ENCODE measurements at regions not wholly inside any gene's neighbourhood (a gene's known extent, or its start where the extent isn't known, plus 50 kb on each side); places are given as distances from the start of the nearest gene placed in this dataset.

DNA sequence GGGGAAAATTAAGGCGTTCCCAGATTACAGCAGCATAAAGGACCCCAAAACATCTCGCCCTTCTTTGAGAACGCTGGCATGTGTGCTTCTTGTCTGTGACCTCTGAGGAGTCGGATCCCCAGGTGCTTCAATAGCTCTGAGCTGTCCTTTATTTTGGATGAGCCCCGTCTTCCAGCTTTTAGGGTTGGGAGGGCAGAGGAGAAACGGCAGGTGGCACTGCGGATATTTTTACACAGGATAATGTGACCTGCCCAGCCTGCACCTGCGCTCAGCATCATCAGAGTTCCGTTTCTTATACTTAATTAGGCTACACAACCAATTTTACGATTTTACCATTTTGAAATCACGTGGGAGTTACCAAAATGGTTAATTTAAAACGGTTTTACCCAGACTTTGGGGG, 147.7 kb upstream of the RPS6KA2 start:
- Mint-ChIP-seq H3K36me3 (ENCODE audit: low read depth) (no peaks in the 10 kb centered on the region), H3K27ac (no peak overlapping the region), H3K27me3 (peaks cover 4% of the 10 kb centered on the region), H3K4me1 (peaks cover 7% of the 10 kb centered on the region), H3K9me3 (no peaks in the 10 kb centered on the region), H3K4me3 (no peak overlapping the region)
- POLR2A ChIA-PET = interaction anchor here (0.8 kb wide), 1 partner anchor 10 kb away, joined by 4 read pairs; no protein-coding TSS in a partner anchor
- no peak for DNase-seq
- CTCF ChIA-PET = interaction anchor here (0.6 to 1.9 kb wide), 17 partner anchors 8 to 515 kb away, joined by 3 to 6 read pairs (median 3); no protein-coding TSS in a partner anchor

GRCh38 chr6:166774292-166774691, 147.2 kb upstream of the RPS6KA2 start:
- Mint-ChIP-seq H3K27me3 (peaks cover 4% of the 10 kb centered on the region), H3K36me3 (ENCODE audit: low read depth) (no peaks in the 10 kb centered on the region), H3K9me3 (no peaks in the 10 kb centered on the region)

GRCh38 chr6:166772518-166772917, 145.5 kb upstream of the RPS6KA2 start:
- DNase-seq = no peak
- peaks cover 4% of the 10 kb centered on the region for H3K27me3 Mint-ChIP-seq
- H3K9me3 Mint-ChIP-seq = no peaks in the 10 kb centered on the region
- no peak overlapping the region for H3K27ac Mint-ChIP-seq
- POLR2A ChIA-PET = no interaction called here
- H3K4me3 Mint-ChIP-seq = no peak overlapping the region
- peaks cover 7% of the 10 kb centered on the region for H3K4me1 Mint-ChIP-seq
- CTCF ChIA-PET = no interaction called here
- H3K36me3 Mint-ChIP-seq (ENCODE audit: low read depth) = no peaks in the 10 kb centered on the region

More at GRCh38 chr6:166774292-166774691, 147.2 kb upstream of the RPS6KA2 start:
- POLR2A ChIA-PET = no interaction called here
- CTCF ChIA-PET = interaction anchor here (0.7 to 1.5 kb wide), 9 partner anchors 9 to 516 kb away, joined by 3 to 5 read pairs (median 3); no protein-coding TSS in a partner anchor
- H3K27ac Mint-ChIP-seq = no peak overlapping the region
- no peak for DNase-seq
- H3K4me3 Mint-ChIP-seq = no peak overlapping the region
- H3K4me1 Mint-ChIP-seq = peaks cover 7% of the 10 kb centered on the region

- Mint-ChIP-seq H3K4me1 (peaks cover 7% of the 10 kb centered on the region), H3K27ac (no peak overlapping the region), H3K27me3 (peaks cover 4% of the 10 kb centered on the region), H3K36me3 (ENCODE audit: low read depth) (no peaks in the 10 kb centered on the region), H3K9me3 (no peaks in the 10 kb centered on the region), H3K4me3 (no peak overlapping the region)
- POLR2A ChIA-PET = no interaction called here
- CTCF ChIA-PET = no interaction called here
- DNase-seq = no peak
These were observed 144.7 kb upstream of the RPS6KA2 start for GRCh38 chr6:166771701-166772100.

- ChIA-PET POLR2A (no interaction called here), CTCF (interaction anchor here (0.8 kb wide), 1 partner anchor 17 kb away, joined by 3 read pairs; no protein-coding TSS in a partner anchor)
- Mint-ChIP-seq H3K36me3 (ENCODE audit: low read depth) (no peaks in the 10 kb centered on the region), H3K27ac (no peak overlapping the region), H3K27me3 (peaks cover 4% of the 10 kb centered on the region), H3K4me3 (no peak overlapping the region), H3K4me1 (peaks cover 7% of the 10 kb centered on the region), H3K9me3 (no peaks in the 10 kb centered on the region)
- DNase-seq = no peak
These were observed 143.4 kb upstream of the RPS6KA2 start for GRCh38 chr6:166770216-166771116.

- H3K9me3 Mint-ChIP-seq = no peaks in the 10 kb centered on the region
- POLR2A ChIA-PET = no interaction called here
- no peak for DNase-seq
- no peak overlapping the region for H3K27ac Mint-ChIP-seq
- CTCF ChIA-PET = no interaction called here
- peaks cover 7% of the 10 kb centered on the region for H3K4me1 Mint-ChIP-seq
- no peak overlapping the region for H3K4me3 Mint-ChIP-seq
- no peaks in the 10 kb centered on the region for H3K36me3 Mint-ChIP-seq (ENCODE audit: low read depth)
- peaks cover 4% of the 10 kb centered on the region for H3K27me3 Mint-ChIP-seq
These were observed 142.6 kb upstream of the RPS6KA2 start for GRCh38 chr6:166769648-166770047.

DNA sequence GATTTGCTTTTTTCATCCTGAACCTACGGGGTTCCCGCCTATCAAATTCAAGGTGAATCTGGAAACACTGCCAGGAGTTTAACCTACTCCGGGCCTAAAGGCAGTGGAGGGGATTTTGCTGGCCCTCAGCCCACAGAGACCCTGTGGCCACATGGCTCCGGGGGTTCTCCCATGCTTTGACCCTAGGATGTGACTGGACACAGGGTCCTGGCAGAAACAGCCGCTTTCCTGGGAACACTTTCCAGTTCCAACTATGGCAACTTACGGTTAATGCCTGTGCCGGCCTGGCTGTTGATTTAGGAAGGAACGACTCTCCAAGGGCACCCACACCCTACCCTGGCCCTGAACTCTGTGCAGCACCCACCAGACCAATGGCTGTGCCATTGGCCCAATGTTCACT, 141.7 kb upstream of the RPS6KA2 start:
- peak; percentile 3 for DNase-seq
- H3K4me3 Mint-ChIP-seq = no peak overlapping the region
- no peaks in the 10 kb centered on the region for H3K36me3 Mint-ChIP-seq (ENCODE audit: low read depth)
- CTCF ChIA-PET = no interaction called here
- no peak overlapping the region for H3K27ac Mint-ChIP-seq
- H3K4me1 Mint-ChIP-seq = peaks cover 7% of the 10 kb centered on the region
- no peaks in the 10 kb centered on the region for H3K9me3 Mint-ChIP-seq
- POLR2A ChIA-PET = no interaction called here
- H3K27me3 Mint-ChIP-seq = peaks cover 4% of the 10 kb centered on the region

DNA sequence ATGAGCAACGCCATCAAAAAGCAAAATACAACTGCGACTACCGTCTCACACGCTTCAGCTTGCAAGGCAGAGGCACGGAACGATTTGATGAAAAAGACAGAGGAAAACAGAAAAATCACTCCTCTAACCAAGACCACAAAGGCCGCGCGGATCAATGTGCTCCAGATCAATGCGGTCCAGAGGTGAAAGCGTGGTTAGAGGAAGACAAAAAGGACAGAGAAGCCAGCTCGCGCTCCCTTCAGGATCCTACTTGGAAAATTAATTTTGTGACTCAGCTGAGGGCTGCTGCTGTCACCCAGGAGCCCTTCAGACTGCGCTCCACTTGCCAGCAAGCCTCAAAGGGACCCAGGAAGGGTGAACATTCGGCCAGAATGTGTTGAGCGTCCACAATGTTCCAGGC, 140.2 kb upstream of the RPS6KA2 start:
- Mint-ChIP-seq H3K4me3 (no peak overlapping the region), H3K36me3 (ENCODE audit: low read depth) (no peaks in the 10 kb centered on the region), H3K27me3 (peaks cover 4% of the 10 kb centered on the region)

GRCh38 chr6:166766769-166767168, 139.7 kb upstream of the RPS6KA2 start:
- H3K9me3 Mint-ChIP-seq = no peaks in the 10 kb centered on the region
- CTCF ChIA-PET = interaction anchor here (1.2 to 1.6 kb wide), 2 partner anchors 8 to 9 kb away, joined by 4 to 6 read pairs; no protein-coding TSS in a partner anchor
- H3K4me3 Mint-ChIP-seq = no peak overlapping the region
- DNase-seq = no peak
- peaks cover 4% of the 10 kb centered on the region for H3K27me3 Mint-ChIP-seq
- POLR2A ChIA-PET = no interaction called here
- no peak overlapping the region for H3K27ac Mint-ChIP-seq
- no peaks in the 10 kb centered on the region for H3K36me3 Mint-ChIP-seq (ENCODE audit: low read depth)
- H3K4me1 Mint-ChIP-seq = peaks cover 7% of the 10 kb centered on the region

More for the DNA sequence above, 140.2 kb upstream of the RPS6KA2 start:
- Mint-ChIP-seq H3K4me1 (peaks cover 7% of the 10 kb centered on the region), H3K27ac (no peak overlapping the region), H3K9me3 (no peaks in the 10 kb centered on the region)
- ChIA-PET CTCF (interaction anchor here (1.2 to 1.6 kb wide), 2 partner anchors 8 to 9 kb away, joined by 4 to 6 read pairs; no protein-coding TSS in a partner anchor), POLR2A (no interaction called here)
- DNase-seq = no peak

- Mint-ChIP-seq H3K4me1 (peaks cover 7% of the 10 kb centered on the region), H3K36me3 (ENCODE audit: low read depth) (no peaks in the 10 kb centered on the region), H3K4me3 (no peak overlapping the region), H3K27me3 (peaks cover 4% of the 10 kb centered on the region), H3K27ac (no peak overlapping the region), H3K9me3 (no peaks in the 10 kb centered on the region)
- CTCF ChIA-PET = interaction anchor here (0.8 kb wide), 1 partner anchor 9 kb away, joined by 4 read pairs; no protein-coding TSS in a partner anchor
- POLR2A ChIA-PET = no interaction called here
- DNase-seq = no peak
These were observed 138.1 kb upstream of the RPS6KA2 start for GRCh38 chr6:166765234-166765541.

GRCh38 chr6:166764473-166765233, 137.6 kb upstream of the RPS6KA2 start:
- ChIA-PET POLR2A (no interaction called here), CTCF (interaction anchor here (0.8 kb wide), 1 partner anchor 10 kb away, joined by 4 read pairs; no protein-coding TSS in a partner anchor)
- H3K27ac Mint-ChIP-seq = no peak overlapping the region
- H3K27me3 Mint-ChIP-seq = peaks cover 7% of the 10 kb centered on the region
- H3K4me1 Mint-ChIP-seq = peaks cover 13% of the 10 kb centered on the region
- no peaks in the 10 kb centered on the region for H3K36me3 Mint-ChIP-seq (ENCODE audit: low read depth)
- no peaks in the 10 kb centered on the region for H3K9me3 Mint-ChIP-seq
- DNase-seq = no peak
- H3K4me3 Mint-ChIP-seq = no peak overlapping the region

GRCh38 chr6:166763606-166764472, 136.8 kb upstream of the RPS6KA2 start:
- H3K9me3 Mint-ChIP-seq = no peaks in the 10 kb centered on the region
- DNase-seq = no peak
- H3K4me3 Mint-ChIP-seq = no peak overlapping the region
- H3K27me3 Mint-ChIP-seq = peaks cover 15% of the 10 kb centered on the region
- POLR2A ChIA-PET = no interaction called here
- CTCF ChIA-PET = no interaction called here
- no peaks in the 10 kb centered on the region for H3K36me3 Mint-ChIP-seq (ENCODE audit: low read depth)
- peaks cover 21% of the 10 kb centered on the region for H3K4me1 Mint-ChIP-seq
- no peak overlapping the region for H3K27ac Mint-ChIP-seq

All from activated CD4-positive, alpha-beta T cell treated with anti-CD3 and anti-CD28 coated beads, Interleukin-2, amount 10 ng/mL, durations not matched to agents 7 days and 5 days (primary cell).